Jurkat, Clone E6-1 (cell line): ENCODE measurements at regions not wholly inside any gene's neighbourhood (a gene's known extent, or its start where the extent isn't known, plus 50 kb on each side); places are given as distances from the start of the nearest gene placed in this dataset.
"Not testable (repeated sequence)": the region's sequence is repeated elsewhere in the genome, so short reads cannot be mapped to it uniquely, and the experiment has no call there.

ENCODE experiments used
- DNase-seq: peaks from one replicate; pipeline ENCODE4 v3.0.0-alpha.2; 2011; ENCODE audit warnings: low read depth, low spot score
- H3K4me3 ChIP-seq: 2 replicates; pipeline ENCODE4 v1.5.1; 2011; ENCODE audit warnings: mild to moderate bottlenecking, low read length, control low read depth, moderate library complexity

DNA sequence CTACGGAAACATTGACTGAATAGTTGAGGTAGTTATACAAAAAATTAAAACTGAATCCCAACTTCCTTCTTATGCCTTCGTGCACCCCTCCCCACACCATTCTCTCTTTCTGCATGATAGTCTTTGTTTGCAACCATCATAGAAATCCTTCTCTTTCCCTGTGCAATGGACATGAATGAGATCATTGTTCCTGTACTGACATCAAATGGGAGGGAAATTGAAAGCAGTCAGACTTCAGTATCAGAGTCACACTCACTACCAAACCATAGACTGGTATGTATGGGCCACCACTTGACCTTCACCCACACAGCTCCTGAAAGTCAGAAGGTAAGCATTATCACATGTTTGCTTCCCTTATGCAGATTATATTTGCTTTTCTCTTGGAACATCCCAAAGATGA lies 782.8 kb downstream of the BCL11A start:
- DNase-seq: no peak
- no peak overlapping the region for H3K4me3 ChIP-seq

DNA sequence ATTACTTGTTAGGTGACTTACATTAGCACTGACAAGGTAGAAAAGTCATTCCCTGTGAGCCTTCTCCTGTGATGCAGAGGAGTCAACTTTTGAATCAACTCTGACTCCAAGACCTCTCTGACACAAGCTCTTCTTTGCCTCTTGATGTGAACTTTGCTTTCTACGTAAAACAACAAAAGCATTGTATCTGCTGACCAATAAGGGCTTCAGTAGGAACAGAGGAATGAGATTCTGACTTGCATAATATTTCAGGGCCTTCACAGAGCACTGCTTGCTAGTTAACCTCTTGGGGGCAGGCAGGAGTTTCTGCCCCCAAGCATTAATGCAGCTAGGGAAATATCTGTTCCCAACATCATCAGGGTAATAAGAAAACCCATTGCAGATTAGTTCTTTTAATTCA lies 791.5 kb downstream of the BCL11A start:
- no peak for DNase-seq
- no peak overlapping the region for H3K4me3 ChIP-seq

DNA sequence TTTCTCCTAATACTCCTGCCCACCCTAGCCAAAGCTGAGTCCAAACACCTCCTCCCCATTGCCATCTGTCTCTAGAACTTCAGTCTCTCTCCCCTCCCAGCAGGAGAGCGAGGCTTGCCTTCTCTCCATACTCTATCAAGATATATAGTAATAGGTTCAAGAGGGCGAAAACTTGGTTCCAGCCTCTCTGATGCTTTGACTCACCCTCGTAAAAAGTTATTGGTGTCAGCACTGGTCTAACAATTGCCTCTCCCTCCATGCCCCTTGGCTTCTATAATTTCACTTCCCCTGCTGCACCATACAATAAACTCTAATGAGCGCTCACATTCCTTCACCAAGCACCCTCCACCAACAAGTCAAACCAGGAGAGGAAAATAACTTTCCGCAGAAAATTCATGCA lies 797.3 kb downstream of the BCL11A start:
- no peak overlapping the region for H3K4me3 ChIP-seq
- no peak for DNase-seq

DNA sequence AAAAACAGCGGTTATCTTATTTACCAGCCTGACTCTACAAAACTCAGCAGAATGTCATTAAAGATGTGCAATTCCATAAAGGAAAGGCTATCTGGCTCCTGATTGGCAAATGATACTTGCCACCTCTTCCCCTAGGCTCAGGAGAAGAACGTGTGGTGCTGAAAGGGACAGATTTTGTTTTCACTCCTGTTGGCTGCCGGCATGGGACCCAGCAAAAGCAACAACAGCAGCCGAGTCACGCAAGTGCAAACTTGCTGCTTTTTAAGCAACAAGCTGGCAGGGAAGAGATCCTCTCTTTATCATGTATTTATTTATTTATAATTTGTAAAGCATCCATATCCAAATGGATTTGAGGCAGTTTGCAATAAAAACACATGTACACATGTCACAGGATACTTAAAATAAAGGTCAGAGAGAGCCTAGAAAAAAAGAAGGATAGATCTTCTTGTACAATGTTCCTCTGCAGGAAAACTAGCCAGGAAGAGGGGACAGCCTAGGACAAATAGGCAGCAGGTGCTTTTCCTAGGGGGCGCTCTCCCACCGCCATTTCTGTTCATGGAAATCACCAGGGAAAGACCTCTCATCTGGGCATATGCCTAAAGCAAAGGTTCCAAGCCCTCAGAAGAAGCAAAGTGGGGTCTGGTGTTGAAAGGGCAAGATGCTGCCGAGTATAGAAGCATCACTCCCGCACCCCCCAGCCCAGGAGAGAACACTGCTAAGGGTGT lies 799.3 kb downstream of the BCL11A start:
- no peak overlapping the region for H3K4me3 ChIP-seq
- no peak for DNase-seq

DNA sequence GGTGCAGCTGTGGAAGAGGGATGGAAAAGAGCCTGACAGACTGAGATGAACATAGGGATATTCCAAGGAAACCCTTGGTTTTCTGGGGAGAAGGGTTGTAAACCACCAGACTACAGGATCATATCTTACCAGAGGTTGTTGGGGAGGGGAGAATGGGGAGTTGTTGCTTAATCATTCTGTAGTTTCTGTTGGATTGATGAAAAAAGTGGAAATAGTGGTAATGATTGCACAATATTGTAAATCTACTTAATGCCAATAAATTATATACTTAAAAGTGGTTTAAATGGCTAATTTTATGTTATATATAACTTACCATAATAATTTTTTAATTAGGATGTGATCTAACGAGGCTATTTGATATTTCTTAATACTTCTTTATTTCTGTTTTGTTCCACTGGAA lies 800.9 kb downstream of the BCL11A start:
- no peak overlapping the region for H3K4me3 ChIP-seq
- no peak for DNase-seq

DNA sequence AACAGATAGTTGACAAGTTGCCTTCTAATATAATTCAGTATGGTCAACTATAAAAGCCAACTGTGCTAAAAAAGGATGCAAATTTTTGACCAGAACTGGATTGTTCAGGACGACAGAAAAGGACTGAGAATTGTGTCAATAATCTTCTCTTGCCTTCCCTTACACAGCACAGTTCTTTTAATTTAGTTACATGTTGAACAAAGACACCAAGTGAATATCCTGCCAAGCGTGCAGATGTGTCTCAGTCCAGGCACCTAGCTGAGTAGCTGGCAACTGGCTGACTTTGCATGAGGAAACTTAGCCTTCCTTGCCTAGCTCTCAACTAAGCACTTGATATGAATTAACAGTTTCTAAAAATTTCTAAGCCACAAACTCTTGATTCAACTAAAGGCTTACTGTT lies 801.4 kb downstream of the BCL11A start:
- H3K4me3 ChIP-seq: no peak overlapping the region
- DNase-seq: no peak

DNA sequence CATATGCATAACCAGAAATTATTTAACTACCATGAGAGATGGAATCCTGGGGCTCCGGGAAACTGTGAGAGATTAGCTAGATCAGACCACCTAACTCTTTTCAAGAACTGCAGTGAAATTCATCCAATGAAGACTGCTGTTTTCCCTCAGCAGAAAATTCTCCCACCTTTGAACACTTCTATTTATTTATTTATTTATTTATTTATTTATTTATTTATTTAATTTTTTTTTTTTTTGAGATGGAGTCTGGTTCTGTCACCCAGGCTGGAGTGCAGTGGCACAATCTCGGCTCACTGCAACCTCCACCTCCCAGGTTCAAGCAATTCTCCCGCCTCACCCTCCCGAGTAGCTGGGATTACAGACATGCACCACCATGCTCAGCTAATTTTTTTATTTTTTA lies 802.2 kb downstream of the BCL11A start:
- H3K4me3 ChIP-seq, DNase-seq: not testable (repeated sequence)

DNA sequence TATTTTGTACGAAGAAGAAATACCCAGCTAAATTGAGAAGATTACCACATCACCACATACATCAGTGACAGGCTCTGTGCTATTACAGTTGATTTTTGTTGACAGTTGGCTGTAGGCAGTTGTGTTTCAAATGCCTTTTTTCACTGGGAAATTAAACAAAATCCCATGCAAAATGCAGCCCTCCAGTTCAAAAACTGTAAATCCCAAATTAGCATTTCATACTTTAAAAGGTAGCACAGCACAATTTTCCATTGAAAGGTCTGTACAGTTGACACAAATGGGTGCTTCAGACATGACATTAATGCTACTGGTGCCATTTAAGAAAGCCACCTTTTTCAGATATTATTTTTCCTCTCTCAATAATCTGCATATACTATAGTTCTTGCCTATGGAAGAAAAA lies 807.2 kb downstream of the BCL11A start:
- no peak overlapping the region for H3K4me3 ChIP-seq
- DNase-seq: no peak

DNA sequence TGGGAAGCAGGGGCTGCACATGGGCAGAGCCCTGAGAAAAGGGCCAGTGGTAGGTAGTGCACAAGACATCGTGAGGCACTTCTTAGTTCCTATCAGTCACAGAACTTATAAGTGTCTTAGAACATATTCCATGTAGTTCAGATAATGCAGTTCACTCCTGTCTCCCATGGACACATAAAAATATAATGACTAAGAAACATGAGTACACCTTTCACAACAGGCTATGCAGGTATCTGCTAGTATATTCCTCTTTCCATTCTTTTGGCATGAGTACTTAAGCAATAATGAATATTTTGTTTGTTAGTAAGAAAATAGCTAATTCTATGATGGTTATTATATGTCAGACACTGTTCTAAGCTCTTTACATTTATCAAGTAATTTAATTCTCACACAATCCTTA lies 808.4 kb downstream of the BCL11A start:
- H3K4me3 ChIP-seq: no peak overlapping the region
- no peak for DNase-seq

DNA sequence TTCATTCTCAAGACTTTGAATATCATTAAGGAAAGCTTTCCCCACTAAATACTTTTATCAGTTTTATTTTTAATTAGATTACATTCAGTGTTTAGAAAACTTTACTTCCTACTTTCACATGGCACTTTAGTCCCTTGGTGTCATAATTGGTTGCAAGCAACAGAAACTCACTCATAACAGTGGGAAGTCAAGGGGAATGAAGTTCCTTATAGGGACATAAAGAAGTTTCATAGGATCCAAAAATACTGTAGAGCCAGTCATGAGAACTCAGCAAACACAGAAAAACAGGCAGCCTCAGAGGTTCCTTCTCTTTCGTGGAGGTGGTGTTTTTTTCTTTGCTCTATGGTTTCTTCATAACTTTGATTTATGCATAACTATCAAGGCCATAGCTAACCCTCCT lies 809.0 kb downstream of the BCL11A start:
- no peak for DNase-seq
- no peak overlapping the region for H3K4me3 ChIP-seq

DNA sequence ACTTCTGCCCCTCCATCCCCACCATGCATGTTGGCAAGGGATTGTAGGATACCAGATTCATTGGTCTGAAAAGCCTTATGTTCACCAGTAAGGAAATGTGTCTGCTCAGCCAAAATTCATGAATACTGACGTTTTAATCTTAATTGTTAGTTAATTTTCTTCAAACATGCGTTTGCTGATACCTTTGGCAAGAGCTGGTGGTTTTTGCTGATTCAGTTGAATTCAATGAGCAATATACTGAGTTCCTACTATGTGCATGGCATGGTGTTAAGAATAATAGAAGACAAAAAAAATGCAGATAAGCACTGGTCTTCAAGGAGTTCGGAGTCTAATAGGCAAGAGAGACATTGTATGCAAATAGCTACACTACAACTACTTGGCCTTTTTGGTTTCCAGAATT lies 811.6 kb downstream of the BCL11A start:
- no peak overlapping the region for H3K4me3 ChIP-seq
- DNase-seq: no peak

DNA sequence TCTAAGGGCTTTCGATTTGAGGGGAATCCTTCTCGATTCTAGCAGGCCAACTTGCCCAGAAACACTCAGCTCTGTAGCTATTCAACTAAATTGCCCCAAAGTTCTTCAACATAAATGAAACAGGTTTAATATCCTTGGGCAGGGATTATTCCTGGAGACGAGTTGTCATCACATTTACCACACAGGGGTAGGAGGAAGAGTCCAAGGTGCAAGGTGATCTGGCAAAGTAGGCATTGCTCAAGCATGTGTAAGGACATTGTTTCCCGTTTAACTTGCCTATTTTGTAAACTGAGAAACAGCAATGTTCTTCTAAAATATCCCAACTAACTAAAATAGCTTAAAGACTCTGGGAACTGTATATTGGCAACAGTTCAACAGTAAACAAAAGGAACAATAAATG lies 814.3 kb downstream of the BCL11A start:
- H3K4me3 ChIP-seq: no peak overlapping the region
- no peak for DNase-seq

DNA sequence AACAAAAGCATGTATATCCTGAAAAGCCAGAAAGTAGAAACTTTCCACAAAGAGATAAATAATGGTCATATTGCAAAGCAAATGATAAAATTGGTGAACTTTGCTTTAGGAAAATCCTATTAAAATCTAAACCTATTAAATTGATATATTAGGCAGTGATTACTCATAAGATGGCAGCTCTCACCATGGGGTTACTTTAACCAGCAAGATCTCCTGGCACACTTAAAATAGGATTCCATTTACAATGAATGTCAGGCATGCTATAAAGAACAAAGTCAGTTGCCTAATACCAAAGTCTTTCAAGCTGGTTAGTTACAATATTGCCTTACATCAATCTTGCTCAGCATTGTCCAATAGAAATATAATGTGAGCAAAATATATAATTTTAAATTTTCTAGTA lies 816.2 kb downstream of the BCL11A start:
- no peak overlapping the region for H3K4me3 ChIP-seq
- DNase-seq: no peak

DNA sequence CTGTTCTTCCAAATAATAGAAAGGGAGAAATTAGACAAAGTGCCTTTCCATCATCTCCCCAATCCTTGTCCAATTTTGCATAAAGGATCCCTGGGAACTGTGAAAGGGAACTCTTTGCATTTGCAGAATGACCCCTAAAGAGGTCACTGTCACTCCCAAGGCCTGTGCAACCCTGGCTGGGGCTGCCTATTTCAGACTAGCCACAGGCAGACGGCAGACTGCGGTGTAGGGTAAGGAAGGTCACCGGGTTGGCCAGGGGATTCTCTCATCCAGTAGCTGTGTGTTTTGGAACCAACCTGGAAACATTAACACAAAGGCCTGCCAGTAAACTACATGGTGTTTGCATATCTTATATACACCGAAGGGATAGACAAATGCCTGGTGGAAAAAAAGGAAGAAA lies 818.7 kb downstream of the BCL11A start:
- DNase-seq: no peak

DNA sequence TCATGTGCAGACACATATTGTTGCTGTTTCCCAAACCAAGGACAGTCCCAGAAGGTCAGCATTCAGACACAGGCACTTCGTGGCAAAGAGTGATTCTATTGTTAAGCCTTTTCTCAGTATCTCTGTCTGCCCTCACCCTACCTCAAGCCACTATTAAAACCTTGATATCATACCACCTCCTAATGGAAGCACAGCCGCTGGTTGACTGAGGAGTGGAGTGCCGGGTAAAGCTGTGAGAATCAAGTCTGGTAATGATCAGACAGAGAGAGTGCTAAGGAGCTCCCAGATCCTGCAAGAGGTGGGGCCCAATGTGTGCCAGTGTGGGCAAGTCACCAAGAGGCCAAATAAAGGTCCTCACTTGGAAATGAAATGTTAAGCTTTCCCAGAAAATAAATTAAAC lies 819.5 kb downstream of the BCL11A start:
- no peak for DNase-seq
- no peak overlapping the region for H3K4me3 ChIP-seq

More for the DNA sequence above, 818.7 kb downstream of the BCL11A start:
- H3K4me3 ChIP-seq: no peak overlapping the region

DNA sequence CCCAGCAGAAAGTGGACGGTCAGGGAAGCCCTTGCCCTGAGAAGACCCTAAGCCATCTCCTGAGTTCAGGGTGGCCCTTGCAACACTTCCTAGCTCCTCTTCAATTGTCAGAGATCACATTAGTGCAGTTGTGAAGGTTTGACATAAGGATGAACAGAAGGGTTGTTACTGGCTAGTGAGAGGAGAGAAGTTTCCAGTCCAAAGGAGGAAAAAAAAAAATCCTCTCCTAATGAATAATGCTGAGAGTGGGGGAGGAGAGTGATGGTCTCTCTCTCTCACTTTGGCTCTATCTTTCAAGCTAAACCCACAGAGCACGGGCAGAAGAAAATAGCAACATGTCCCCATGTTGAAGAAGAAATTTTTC lies 819.9 kb downstream of the BCL11A start:
- no peak overlapping the region for H3K4me3 ChIP-seq
- DNase-seq: no peak

DNA sequence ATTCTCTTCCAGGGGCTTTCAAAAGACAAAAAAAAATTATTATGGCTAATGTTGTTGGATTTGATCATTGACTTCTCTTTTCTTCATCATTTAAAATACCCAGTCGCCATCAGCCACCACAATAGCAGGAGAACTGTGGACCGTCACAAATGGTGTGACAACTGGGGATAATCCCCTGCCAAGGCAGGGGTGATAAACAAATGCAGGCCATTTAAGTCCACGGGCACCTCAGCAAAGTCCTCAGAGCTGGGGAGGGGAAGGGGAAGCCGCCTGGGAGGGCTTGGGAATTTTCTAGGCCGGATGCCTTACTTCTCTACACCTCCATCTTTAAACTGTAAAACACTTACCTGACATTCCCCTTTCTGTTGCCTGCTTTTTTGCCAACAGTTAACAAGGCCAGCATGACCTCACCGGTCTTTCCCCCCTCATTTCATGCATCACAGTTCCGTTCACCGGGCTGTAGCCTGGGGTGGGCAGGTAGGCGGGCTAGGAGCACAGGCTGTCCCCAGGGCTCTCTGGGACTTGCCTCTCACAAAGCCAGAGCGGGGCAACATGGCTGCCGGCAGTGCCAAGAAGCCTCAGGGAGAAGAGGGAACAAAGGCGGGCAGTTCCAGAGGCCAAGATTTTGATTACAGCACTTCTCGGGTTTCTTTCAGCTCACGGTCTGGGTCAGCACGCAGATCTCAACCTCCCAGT lies 820.4 kb downstream of the BCL11A start:
- no peak for DNase-seq
- no peak overlapping the region for H3K4me3 ChIP-seq

DNA sequence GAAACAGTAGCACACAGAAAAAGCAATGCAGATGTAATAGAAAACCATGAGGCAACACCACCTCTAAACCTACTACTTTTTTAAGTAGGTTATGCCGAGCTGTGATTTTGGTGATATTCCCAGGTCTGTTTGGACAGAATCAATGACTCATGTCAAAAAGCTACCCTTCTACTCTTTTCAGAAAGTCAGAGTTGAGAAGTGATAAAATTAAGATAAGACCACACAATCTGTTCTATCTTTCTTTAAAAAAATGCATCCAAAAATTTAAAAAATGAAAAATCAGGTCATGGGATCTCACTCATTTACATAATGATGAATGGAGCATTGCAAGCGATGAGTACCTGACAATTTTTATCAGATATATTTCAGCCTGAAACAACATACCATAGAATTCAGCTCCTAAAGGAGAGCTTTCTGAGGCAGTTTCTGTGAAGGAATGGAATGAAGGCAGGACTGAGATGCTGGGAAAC lies 826.3 kb downstream of the BCL11A start:
- H3K4me3 ChIP-seq: no peak overlapping the region
- no peak for DNase-seq

DNA sequence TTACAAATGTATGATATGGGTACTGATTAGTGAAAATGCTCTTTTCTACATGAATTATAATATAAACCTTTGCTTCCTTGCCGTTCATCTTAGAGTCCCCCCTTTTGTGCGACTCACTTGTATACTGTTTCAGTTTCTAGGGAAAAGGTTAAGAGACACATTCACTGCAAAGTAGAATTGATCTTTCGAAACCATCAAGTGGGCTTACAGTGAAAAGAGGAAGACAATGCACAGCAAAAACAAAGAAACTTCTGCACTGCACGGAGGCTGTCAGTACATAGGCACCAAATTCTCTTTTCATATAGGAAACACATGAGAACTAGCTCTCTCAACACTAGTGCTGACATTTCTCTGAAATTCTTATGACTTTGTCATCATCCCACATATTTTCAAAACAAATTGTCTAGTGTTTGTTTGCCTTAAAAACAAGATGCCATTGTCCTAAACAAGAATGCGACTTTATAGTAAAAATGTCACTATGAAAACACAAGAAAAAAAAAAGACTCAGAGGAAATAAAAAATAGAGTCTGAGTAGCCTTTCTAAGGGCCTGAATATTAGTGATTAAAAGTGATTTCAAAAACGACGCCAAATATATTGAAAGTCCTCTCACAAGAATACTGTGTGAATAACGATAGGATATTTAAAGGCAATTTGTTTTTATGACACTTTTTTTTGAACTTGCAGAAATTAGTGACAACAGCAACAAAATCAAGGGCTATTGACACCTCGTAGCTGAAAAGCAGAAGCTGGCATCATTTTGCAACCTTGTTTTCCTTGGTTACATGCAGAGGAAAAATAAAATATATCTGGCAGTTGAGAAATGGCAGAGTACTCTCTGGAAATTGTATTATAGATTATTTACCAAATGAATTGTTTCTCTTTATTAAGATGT lies 827.0 kb downstream of the BCL11A start:
- H3K4me3 ChIP-seq: no peak overlapping the region
- no peak for DNase-seq

DNA sequence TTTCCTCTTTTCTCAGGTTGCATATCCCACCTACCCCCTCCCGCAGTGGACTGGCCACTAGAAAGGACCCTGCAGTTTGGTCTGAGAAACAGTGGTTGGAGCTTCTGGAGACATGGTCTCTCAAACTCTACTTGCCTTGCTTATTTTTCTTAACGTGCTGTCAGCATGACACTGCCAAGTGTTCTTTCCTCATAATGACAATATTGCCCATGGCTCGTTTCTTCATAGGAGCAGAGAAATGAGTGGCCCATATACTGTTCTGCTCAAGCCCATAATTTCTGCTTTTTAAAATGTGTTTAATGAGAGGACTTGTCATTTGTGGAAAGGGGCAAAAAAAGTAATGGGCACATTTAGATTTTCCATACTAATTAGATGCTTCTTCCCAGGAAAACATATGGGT lies 828.7 kb downstream of the BCL11A start:
- no peak for DNase-seq
- no peak overlapping the region for H3K4me3 ChIP-seq
